Suprapubic skin (tissue), 4 donors: ENCODE measurements at regions not wholly inside any gene's neighbourhood (a gene's known extent, or its start where the extent isn't known, plus 50 kb on each side); places are given as distances from the start of the nearest gene placed in this dataset.

Experiments used
- DNase-seq, 2 donors: peaks; one replicate each; pipeline ENCODE4 v3.0.0-alpha.2; 2019; ENCODE audit warnings: low spot score in 2 of 2
- H3K27ac ChIP-seq: fragments of 200-600 bp; sonication (generic); one replicate; pipeline ENCODE4 v1.5.1; 2019
- H3K27me3 ChIP-seq: fragments of 200-600 bp; sonication (generic); one replicate; pipeline ENCODE4 v1.5.1; 2019
- H3K36me3 ChIP-seq: fragments of 200-600 bp; sonication (generic); one replicate; pipeline ENCODE4 v1.5.1; 2019
- H3K4me1 ChIP-seq: fragments of 200-600 bp; sonication (generic); one replicate; pipeline ENCODE4 v1.5.1; 2019
- H3K4me3 ChIP-seq: fragments of 200-600 bp; sonication (generic); one replicate; pipeline ENCODE4 v1.5.1; 2019; ENCODE audit warnings: mild to moderate bottlenecking
- H3K9me3 ChIP-seq: fragments of 200-600 bp; sonication (generic); one replicate; pipeline ENCODE4 v1.5.1; 2019
- EP300 ChIP-seq: sonication (generic); formaldehyde crosslinking; IDR thresholded peaks from one replicate; pipeline ENCODE4 v1.6.1; 2017; ENCODE audit warnings: antibody characterized with exemption
- POLR2A ChIP-seq, 2 donors: fragments of 450-650 bp; IDR thresholded peaks; one replicate each; pipeline ENCODE4 v1.6.1; 2017; ENCODE audit warnings: antibody characterized with exemption in 2 of 2, mild to moderate bottlenecking in 2 of 2, moderate library complexity in 2 of 2
- POLR2AphosphoS5 ChIP-seq, 3 donors: sonication (generic); formaldehyde crosslinking; IDR thresholded peaks; one replicate each; pipeline ENCODE4 v1.6.1; 2017; ENCODE audit warnings: antibody characterized with exemption in 3 of 3
- whole genome bisulfite sequencing: methylation state at CpG from one replicate; pipeline ENCODE4 v1.1.5; 2018; 5-methylcytosine and 5-hydroxymethylcytosine counted together
- TF ChIP-seq, protein P1 (sequence below), 2 donors: fragments of 200-600 bp in 1 of 2; fragments of 450-650 bp in 1 of 2; sonication (generic) in 1 of 2; IDR thresholded peaks; one replicate each; pipeline ENCODE4 v1.5.1; 2016 to 2019; ENCODE audit warnings: antibody characterized with exemption in 2 of 2, mild to moderate bottlenecking in 1 of 2, moderate library complexity in 1 of 2

DNA sequence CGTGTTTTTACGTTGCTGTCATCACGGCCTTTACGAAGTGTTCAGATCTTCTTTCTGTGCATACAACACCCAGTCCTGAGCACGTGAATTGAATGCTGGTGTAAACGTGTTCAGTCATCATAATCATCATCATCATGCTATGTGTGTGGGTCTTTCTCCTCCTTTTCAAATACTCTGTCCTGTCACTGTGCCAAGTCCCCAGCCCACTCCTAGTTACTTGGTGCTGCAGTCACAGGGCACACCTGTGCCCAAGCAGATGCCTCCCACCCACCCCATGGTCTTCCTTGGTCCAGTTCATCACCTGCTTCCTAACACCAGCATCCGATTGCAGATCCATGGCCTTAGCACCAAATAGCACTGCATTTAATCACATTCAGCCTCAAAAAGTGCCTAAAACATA lies 78.6 kb upstream of the MGMT start:
- WGBS: 89% methylated on average over 7 of the region's 7 CpGs
- TF ChIP-seq POLR2A (IDR thresholded peaks at IDR 0.05): no peak
- TF ChIP-seq EP300: no peak
- TF ChIP-seq, protein P1, sequence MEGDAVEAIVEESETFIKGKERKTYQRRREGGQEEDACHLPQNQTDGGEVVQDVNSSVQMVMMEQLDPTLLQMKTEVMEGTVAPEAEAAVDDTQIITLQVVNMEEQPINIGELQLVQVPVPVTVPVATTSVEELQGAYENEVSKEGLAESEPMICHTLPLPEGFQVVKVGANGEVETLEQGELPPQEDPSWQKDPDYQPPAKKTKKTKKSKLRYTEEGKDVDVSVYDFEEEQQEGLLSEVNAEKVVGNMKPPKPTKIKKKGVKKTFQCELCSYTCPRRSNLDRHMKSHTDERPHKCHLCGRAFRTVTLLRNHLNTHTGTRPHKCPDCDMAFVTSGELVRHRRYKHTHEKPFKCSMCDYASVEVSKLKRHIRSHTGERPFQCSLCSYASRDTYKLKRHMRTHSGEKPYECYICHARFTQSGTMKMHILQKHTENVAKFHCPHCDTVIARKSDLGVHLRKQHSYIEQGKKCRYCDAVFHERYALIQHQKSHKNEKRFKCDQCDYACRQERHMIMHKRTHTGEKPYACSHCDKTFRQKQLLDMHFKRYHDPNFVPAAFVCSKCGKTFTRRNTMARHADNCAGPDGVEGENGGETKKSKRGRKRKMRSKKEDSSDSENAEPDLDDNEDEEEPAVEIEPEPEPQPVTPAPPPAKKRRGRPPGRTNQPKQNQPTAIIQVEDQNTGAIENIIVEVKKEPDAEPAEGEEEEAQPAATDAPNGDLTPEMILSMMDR (IDR thresholded peaks at IDR 0.05): no peak
- TF ChIP-seq POLR2AphosphoS5 (IDR thresholded peaks at IDR 0.05): no peak
- H3K4me3 ChIP-seq: no peak overlapping the region
- H3K4me1 ChIP-seq: no peaks in the 10 kb centered on the region
- H3K36me3 ChIP-seq: no peaks in the 10 kb centered on the region
- DNase-seq: no peak
- no peak overlapping the region for H3K27ac ChIP-seq
- H3K27me3 ChIP-seq: peaks cover 8% of the 10 kb centered on the region
- no peaks in the 10 kb centered on the region for H3K9me3 ChIP-seq

DNA sequence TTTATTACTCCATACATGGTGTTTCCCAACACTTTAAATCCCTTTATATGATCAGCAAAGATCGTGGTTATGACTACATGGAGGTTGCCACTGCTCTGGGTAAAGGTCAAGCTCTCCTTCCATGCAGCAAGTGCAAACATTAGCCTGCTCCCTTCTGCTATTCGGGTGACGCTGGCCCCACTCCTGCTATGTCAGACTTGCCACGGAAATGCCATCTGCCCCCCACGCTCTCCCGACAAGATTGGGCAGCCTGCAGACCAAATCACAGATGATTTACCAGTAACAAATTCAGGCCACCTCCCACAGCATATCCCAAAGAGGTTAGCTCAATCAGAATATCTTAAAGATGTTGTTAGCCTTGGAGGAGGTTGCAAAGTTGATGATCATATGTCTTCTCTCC lies 77.8 kb upstream of the MGMT start:
- Histone ChIP-seq H3K27ac (no peak overlapping the region), H3K4me1 (no peaks in the 10 kb centered on the region), H3K27me3 (peaks cover 13% of the 10 kb centered on the region), H3K36me3 (no peaks in the 10 kb centered on the region), H3K4me3 (no peak overlapping the region), H3K9me3 (no peaks in the 10 kb centered on the region)
- WGBS: 92% methylated on average over 6 of the region's 6 CpGs
- TF ChIP-seq EP300 (no peak), POLR2A (IDR thresholded peaks at IDR 0.05) (no peak), POLR2AphosphoS5 (IDR thresholded peaks at IDR 0.05) (no peak)
- TF ChIP-seq, protein P1 (IDR thresholded peaks at IDR 0.05): no peak
- DNase-seq: no peak

DNA sequence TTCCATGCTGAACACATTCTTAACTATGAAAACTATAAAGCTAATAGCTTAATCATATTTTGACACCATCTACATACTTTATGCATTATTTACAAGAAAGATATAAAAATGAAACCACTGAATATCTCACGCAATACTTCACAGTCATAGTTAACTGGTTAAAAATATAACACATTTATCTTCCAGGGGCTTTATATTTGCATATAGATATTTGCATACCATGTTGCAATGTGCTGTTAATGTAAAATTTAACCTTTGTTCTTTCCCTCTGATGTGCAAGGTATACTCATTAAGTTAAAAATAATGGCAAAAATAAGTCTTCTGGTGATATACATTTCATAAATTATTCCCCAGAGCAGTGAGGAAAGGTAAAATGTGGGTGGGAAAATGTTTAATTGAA lies 76.9 kb upstream of the MGMT start:
- Histone ChIP-seq H3K4me1 (no peaks in the 10 kb centered on the region), H3K36me3 (no peaks in the 10 kb centered on the region), H3K27me3 (peaks cover 13% of the 10 kb centered on the region), H3K4me3 (no peak overlapping the region), H3K27ac (no peak overlapping the region), H3K9me3 (no peaks in the 10 kb centered on the region)
- TF ChIP-seq, protein P1 (IDR thresholded peaks at IDR 0.05): no peak
- TF ChIP-seq POLR2AphosphoS5 (IDR thresholded peaks at IDR 0.05) (no peak), EP300 (no peak), POLR2A (IDR thresholded peaks at IDR 0.05) (no peak)
- 92% methylated on average over 1 of the region's 1 CpG for WGBS
- DNase-seq: no peak

DNA sequence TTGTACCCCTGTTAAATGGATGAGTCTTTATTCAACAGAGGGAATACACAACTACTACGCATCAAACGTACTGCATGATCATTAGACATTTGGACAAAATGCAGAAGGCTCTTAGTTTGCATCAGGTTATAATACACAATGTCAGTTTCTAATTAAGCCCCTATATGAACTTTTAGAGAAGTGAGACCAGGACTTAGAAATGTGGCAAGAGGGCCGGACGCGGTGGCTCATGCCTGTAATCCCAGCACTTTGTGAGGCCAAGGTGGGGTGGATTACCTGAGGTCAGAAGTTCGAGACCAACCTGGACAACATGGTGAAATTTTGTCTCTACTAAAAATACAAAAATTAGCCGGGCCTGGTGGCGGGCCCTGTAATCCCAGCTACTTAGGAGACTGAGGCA lies 76.3 kb upstream of the MGMT start:
- Histone ChIP-seq H3K36me3 (no peaks in the 10 kb centered on the region), H3K4me1 (no peaks in the 10 kb centered on the region), H3K27ac (no peak overlapping the region), H3K27me3 (peaks cover 13% of the 10 kb centered on the region), H3K9me3 (no peaks in the 10 kb centered on the region), H3K4me3 (no peak overlapping the region)
- no peak for TF ChIP-seq EP300
- TF ChIP-seq POLR2A (IDR thresholded peaks at IDR 0.05): no peak
- no peak for TF ChIP-seq POLR2AphosphoS5 (IDR thresholded peaks at IDR 0.05)
- TF ChIP-seq, protein P1 (IDR thresholded peaks at IDR 0.05): no peak
- no peak for DNase-seq
- WGBS: 89% methylated on average over 8 of the region's 8 CpGs

DNA sequence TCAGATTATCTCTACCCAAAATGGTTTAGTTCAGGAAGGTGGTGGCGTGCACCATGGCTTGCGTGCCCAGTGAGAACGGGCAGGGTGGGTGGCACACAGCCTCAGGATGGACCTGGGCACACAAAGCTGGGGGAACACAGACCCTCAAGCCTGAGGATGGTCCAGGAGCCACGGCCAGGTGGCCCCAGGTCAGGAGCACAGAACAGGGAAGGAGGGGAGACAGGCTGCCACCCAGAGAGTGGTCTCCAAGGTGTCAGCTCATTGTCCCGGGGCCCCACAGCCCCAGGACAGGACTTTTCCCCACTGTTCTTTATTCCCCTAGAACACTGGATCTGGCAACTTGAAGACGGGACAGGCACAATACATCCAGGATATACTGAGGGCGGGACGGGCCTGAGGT lies 75.6 kb upstream of the MGMT start:
- no peak for TF ChIP-seq EP300
- no peak for TF ChIP-seq POLR2AphosphoS5 (IDR thresholded peaks at IDR 0.05)
- TF ChIP-seq, protein P1 (IDR thresholded peaks at IDR 0.05): no peak
- TF ChIP-seq POLR2A (IDR thresholded peaks at IDR 0.05): no peak
- Histone ChIP-seq H3K9me3 (no peaks in the 10 kb centered on the region), H3K27ac (no peak overlapping the region), H3K4me1 (no peaks in the 10 kb centered on the region), H3K4me3 (no peak overlapping the region), H3K27me3 (peaks cover 13% of the 10 kb centered on the region), H3K36me3 (no peaks in the 10 kb centered on the region)
- no peak for DNase-seq
- WGBS: 96% methylated on average over 8 of the region's 8 CpGs
